Nephron (organoid): ENCODE measurements at regions not wholly inside any gene's neighbourhood (a gene's known extent, or its start where the extent isn't known, plus 50 kb on each side); places are given as distances from the start of the nearest gene placed in this dataset.
"Not testable (repeated sequence)": the region's sequence is repeated elsewhere in the genome, so short reads cannot be mapped to it uniquely, and the experiment has no call there.

Source experiments
- H3K27ac Mint-ChIP-seq, 3 experiments: 2 replicates each; pipeline ENCODE4 v1.8.0; 2020; ENCODE audit warnings: mixed read lengths in 3 of 3, mild to moderate bottlenecking in 2 of 3, moderate library complexity in 1 of 3
- H3K27me3 Mint-ChIP-seq: 2 replicates; pipeline ENCODE4 v1.8.0; 2021; ENCODE audit warnings: low read depth, mild to moderate bottlenecking, moderate library complexity, mixed read lengths
- H3K36me3 Mint-ChIP-seq: 2 replicates; pipeline ENCODE4 v1.8.0; 2020; ENCODE audit warnings: low read depth, mixed read lengths
- H3K4me1 Mint-ChIP-seq: 2 replicates; pipeline ENCODE4 v1.8.0; 2020; ENCODE audit warnings: mixed read lengths
- H3K4me3 Mint-ChIP-seq, 3 experiments: 2 replicates each; pipeline ENCODE4 v1.8.0; 2020; ENCODE audit warnings: mild to moderate bottlenecking in 3 of 3, mixed read lengths in 3 of 3, moderate library complexity in 2 of 3
- H3K9me3 Mint-ChIP-seq: 2 replicates; pipeline ENCODE4 v1.8.0; 2020; ENCODE audit warnings: mixed read lengths
- CTCF ChIP-seq, 3 experiments: fragments of 200-600 bp; sonication (generic); IDR thresholded peaks; one replicate each; pipeline ENCODE4 v1.5.0; 2021; ENCODE audit warnings: antibody characterized with exemption in 3 of 3; ENCODE audit not compliant: unreplicated experiment in 3 of 3

GRCh38 chr22:10749423-10749822 is 4778.6 kb upstream of the OR11H1 start:
- not testable (repeated sequence) for H3K27ac Mint-ChIP-seq, H3K27me3 Mint-ChIP-seq, H3K36me3 Mint-ChIP-seq, H3K4me1 Mint-ChIP-seq, H3K4me3 Mint-ChIP-seq
- peaks cover 40% of the 10 kb centered on the region for H3K9me3 Mint-ChIP-seq

- H3K27ac Mint-ChIP-seq, H3K27me3 Mint-ChIP-seq, H3K4me3 Mint-ChIP-seq, H3K4me1 Mint-ChIP-seq, H3K36me3 Mint-ChIP-seq: not testable (repeated sequence)
- H3K9me3 Mint-ChIP-seq: peaks cover 46% of the 10 kb centered on the region
Observed at GRCh38 chr22:10753566-10753965, 4774.4 kb upstream of the OR11H1 start.

GRCh38 chr22:10755350-10755749 is 4772.6 kb upstream of the OR11H1 start:
- peaks cover 39% of the 10 kb centered on the region for H3K9me3 Mint-ChIP-seq
- not testable (repeated sequence) for H3K27ac Mint-ChIP-seq, H3K27me3 Mint-ChIP-seq, H3K4me1 Mint-ChIP-seq, H3K4me3 Mint-ChIP-seq, H3K36me3 Mint-ChIP-seq

- H3K4me3 Mint-ChIP-seq, H3K4me1 Mint-ChIP-seq, H3K27me3 Mint-ChIP-seq, H3K27ac Mint-ChIP-seq, H3K36me3 Mint-ChIP-seq: not testable (repeated sequence)
- peaks cover 35% of the 10 kb centered on the region for H3K9me3 Mint-ChIP-seq
Observed at GRCh38 chr22:10760418-10760817, 4767.6 kb upstream of the OR11H1 start.

GRCh38 chr22:10766320-10766719 is 4761.7 kb upstream of the OR11H1 start:
- H3K27ac Mint-ChIP-seq, H3K4me3 Mint-ChIP-seq, H3K36me3 Mint-ChIP-seq, H3K4me1 Mint-ChIP-seq, H3K27me3 Mint-ChIP-seq: not testable (repeated sequence)
- peaks cover 46% of the 10 kb centered on the region for H3K9me3 Mint-ChIP-seq

GRCh38 chr22:10768875-10769274 is 4759.1 kb upstream of the OR11H1 start:
- not testable (repeated sequence) for H3K27me3 Mint-ChIP-seq, H3K4me1 Mint-ChIP-seq, H3K27ac Mint-ChIP-seq, H3K36me3 Mint-ChIP-seq, H3K4me3 Mint-ChIP-seq
- peaks cover 47% of the 10 kb centered on the region for H3K9me3 Mint-ChIP-seq

GRCh38 chr22:10771744-10772143 is 4756.2 kb upstream of the OR11H1 start:
- H3K36me3 Mint-ChIP-seq, H3K27ac Mint-ChIP-seq, H3K27me3 Mint-ChIP-seq, H3K4me3 Mint-ChIP-seq, H3K4me1 Mint-ChIP-seq: not testable (repeated sequence)
- peaks cover 59% of the 10 kb centered on the region for H3K9me3 Mint-ChIP-seq

GRCh38 chr22:10773341-10773740 is 4754.7 kb upstream of the OR11H1 start:
- not testable (repeated sequence) for H3K4me1 Mint-ChIP-seq, H3K4me3 Mint-ChIP-seq, H3K27ac Mint-ChIP-seq, H3K36me3 Mint-ChIP-seq, H3K27me3 Mint-ChIP-seq
- peaks cover 58% of the 10 kb centered on the region for H3K9me3 Mint-ChIP-seq

- H3K27me3 Mint-ChIP-seq, H3K27ac Mint-ChIP-seq, H3K4me1 Mint-ChIP-seq, H3K36me3 Mint-ChIP-seq, H3K4me3 Mint-ChIP-seq: not testable (repeated sequence)
- H3K9me3 Mint-ChIP-seq: peaks cover 70% of the 10 kb centered on the region
Observed at GRCh38 chr22:10775601-10776357, 4752.2 kb upstream of the OR11H1 start.

GRCh38 chr22:10776358-10776729 is 4751.6 kb upstream of the OR11H1 start:
- not testable (repeated sequence) for H3K4me1 Mint-ChIP-seq, H3K27me3 Mint-ChIP-seq, H3K4me3 Mint-ChIP-seq, H3K27ac Mint-ChIP-seq, H3K36me3 Mint-ChIP-seq
- H3K9me3 Mint-ChIP-seq: peaks cover 73% of the 10 kb centered on the region

GRCh38 chr22:10777733-10778132 is 4750.3 kb upstream of the OR11H1 start:
- H3K4me1 Mint-ChIP-seq, H3K27me3 Mint-ChIP-seq, H3K27ac Mint-ChIP-seq, H3K4me3 Mint-ChIP-seq: not testable (repeated sequence)
- Mint-ChIP-seq H3K9me3 (peaks cover 78% of the 10 kb centered on the region), H3K36me3 (peaks cover 15% of the 10 kb centered on the region)

GRCh38 chr22:10778296-10778814 is 4749.6 kb upstream of the OR11H1 start:
- peaks cover 19% of the 10 kb centered on the region for H3K36me3 Mint-ChIP-seq
- H3K4me3 Mint-ChIP-seq: no peak overlapping the region
- H3K27ac Mint-ChIP-seq: no peak overlapping the region
- no peaks in the 10 kb centered on the region for H3K27me3 Mint-ChIP-seq
- no peaks in the 10 kb centered on the region for H3K4me1 Mint-ChIP-seq
- H3K9me3 Mint-ChIP-seq: peaks cover 81% of the 10 kb centered on the region
- TF ChIP-seq CTCF (IDR thresholded peaks at IDR 0.05; ENCODE audit: unreplicated experiment in 3 of 3): no peak

GRCh38 chr22:10779200-10779599 is 4748.8 kb upstream of the OR11H1 start:
- H3K27ac Mint-ChIP-seq, H3K4me3 Mint-ChIP-seq, H3K27me3 Mint-ChIP-seq, H3K4me1 Mint-ChIP-seq: not testable (repeated sequence)
- Mint-ChIP-seq H3K36me3 (peaks cover 21% of the 10 kb centered on the region), H3K9me3 (peaks cover 83% of the 10 kb centered on the region)
